Mesendoderm (in vitro differentiated cells): ENCODE measurements at regions not wholly inside any gene's neighbourhood (a gene's known extent, or its start where the extent isn't known, plus 50 kb on each side); places are given as distances from the start of the nearest gene placed in this dataset.

Experiments
- DNase-seq: peaks from one replicate; pipeline ENCODE4 v3.0.0; 2013
- H2AK5ac ChIP-seq: 2 replicates; pipeline ENCODE4 v1.6.1; 2013; ENCODE audit warnings: low read length, inconsistent platforms
- H2BK120ac ChIP-seq: 2 replicates; pipeline ENCODE4 v1.6.1; 2013; ENCODE audit warnings: low read depth, mild to moderate bottlenecking, low read length, moderate library complexity, mixed read lengths
- H2BK15ac ChIP-seq: replicated peaks from 2 replicates; pipeline ENCODE4 v1.6.1; 2013; ENCODE audit warnings: low read depth, mild to moderate bottlenecking, moderate library complexity
- H2BK5ac ChIP-seq: 2 replicates; pipeline ENCODE4 v1.6.1; 2013; ENCODE audit warnings: low read length, inconsistent platforms
- H3K18ac ChIP-seq: 2 replicates; pipeline ENCODE4 v1.6.1; 2013; ENCODE audit warnings: mild to moderate bottlenecking, low read length, mixed read lengths
- H3K23ac ChIP-seq: one replicate; pipeline ENCODE4 v1.6.1; 2013; ENCODE audit warnings: low read length
- H3K27ac ChIP-seq: 2 replicates; pipeline ENCODE4 v1.5.1; 2013; ENCODE audit warnings: low read depth, mild to moderate bottlenecking, inconsistent platforms, low read length, moderate library complexity
- H3K27me3 ChIP-seq: 2 replicates; pipeline ENCODE4 v1.6.1; 2013; ENCODE audit warnings: low read length, control low read depth, mild to moderate bottlenecking, inconsistent platforms; ENCODE audit not compliant: insufficient read depth, poor library complexity
- H3K36me3 ChIP-seq: 2 replicates; pipeline ENCODE4 v1.6.1; 2013; ENCODE audit warnings: low read length, inconsistent platforms; ENCODE audit not compliant: control insufficient read depth, insufficient read depth
- H3K4ac ChIP-seq: one replicate; pipeline ENCODE4 v1.6.1; 2013; ENCODE audit warnings: low read depth, mild to moderate bottlenecking, low read length, moderate library complexity
- H3K4me1 ChIP-seq: 2 replicates; pipeline ENCODE4 v1.6.1; 2013; ENCODE audit warnings: low read depth, low read length, inconsistent platforms; ENCODE audit not compliant: control insufficient read depth
- H3K4me2 ChIP-seq: 2 replicates; pipeline ENCODE4 v1.6.1; 2013; ENCODE audit warnings: low read length
- H3K4me3 ChIP-seq: 2 replicates; pipeline ENCODE4 v1.5.1; 2013; ENCODE audit warnings: mild to moderate bottlenecking, low read length
- H3K56ac ChIP-seq: one replicate; pipeline ENCODE4 v1.6.1; 2013; ENCODE audit warnings: low read length
- H3K79me1 ChIP-seq: 2 replicates; pipeline ENCODE4 v1.6.1; 2013; ENCODE audit warnings: low read length, inconsistent platforms
- H3K79me2 ChIP-seq: 2 replicates; pipeline ENCODE4 v1.6.1; 2013; ENCODE audit warnings: mild to moderate bottlenecking, low read length; ENCODE audit not compliant: control insufficient read depth, insufficient read depth
- H3K9ac ChIP-seq: 2 replicates; pipeline ENCODE4 v1.6.1; 2013; ENCODE audit warnings: low read length, inconsistent platforms
- H4K5ac ChIP-seq: one replicate; pipeline ENCODE4 v1.6.1; 2013; ENCODE audit warnings: low read length
- H4K8ac ChIP-seq: one replicate; pipeline ENCODE4 v1.6.1; 2013; ENCODE audit warnings: low read depth, mild to moderate bottlenecking, control low read depth, low read length, moderate library complexity
- WGBS: extraction: QIAGEN DNeasy Blood & Tissue Kit; methylation state at CpG from one replicate; pipeline ENCODE4 v1.1.7; 2013; ENCODE audit warnings: low lambda C conversion rate, missing lambda C conversion rate; ENCODE audit not compliant: insufficient coverage; ENCODE audit errors: extremely low coverage; 5-methylcytosine and 5-hydroxymethylcytosine counted together

- Histone ChIP-seq H2BK5ac (no peak overlapping the region), H3K56ac (no peak overlapping the region), H3K9ac (no peak overlapping the region), H3K23ac (no peak overlapping the region), H3K79me2 (no peaks in the 10 kb centered on the region), H3K4me1 (no peaks in the 10 kb centered on the region), H4K8ac (no peak overlapping the region), H3K4me2 (no peak overlapping the region), H3K79me1 (no peaks in the 10 kb centered on the region), H4K5ac (no peak overlapping the region), H2BK15ac (no peak overlapping the region), H3K27ac (no peak overlapping the region), H3K27me3 (no peaks in the 10 kb centered on the region), H3K4me3 (no peak overlapping the region), H3K36me3 (no peaks in the 10 kb centered on the region), H3K18ac (no peak overlapping the region), H2BK120ac (no peak overlapping the region), H3K4ac (no peak overlapping the region), H2AK5ac (no peak overlapping the region)
- no CpG with 5 or more reads among the region's 4 CpGs for WGBS
- no peak for DNase-seq
These were observed 539.1 kb downstream of the TFAP2A start for GRCh38 chr6:9875605-9876353.

- Histone ChIP-seq H3K79me2 (no peaks in the 10 kb centered on the region), H4K5ac (no peak overlapping the region), H2BK15ac (no peak overlapping the region), H3K4me3 (no peak overlapping the region), H3K18ac (no peak overlapping the region), H3K79me1 (no peaks in the 10 kb centered on the region), H3K27me3 (no peaks in the 10 kb centered on the region), H2BK120ac (no peak overlapping the region), H3K36me3 (no peaks in the 10 kb centered on the region), H3K4ac (no peak overlapping the region), H3K9ac (no peak overlapping the region), H3K56ac (no peak overlapping the region), H3K27ac (no peak overlapping the region), H4K8ac (no peak overlapping the region), H3K4me2 (no peak overlapping the region), H3K4me1 (no peaks in the 10 kb centered on the region), H3K23ac (no peak overlapping the region), H2AK5ac (no peak overlapping the region), H2BK5ac (no peak overlapping the region)
- WGBS, result no CpG with 5 or more reads among the region's 2 CpGs
- DNase-seq, result peak; percentile 20
These were observed 552.2 kb downstream of the TFAP2A start for GRCh38 chr6:9862603-9863167.

GRCh38 chr6:9851541-9852380, 563.1 kb downstream of the TFAP2A start:
- DNase-seq, result peak; percentile 92

GRCh38 chr6:9851006-9851405, 563.9 kb downstream of the TFAP2A start:
- H3K36me3 ChIP-seq, result no peaks in the 10 kb centered on the region
- H3K27ac ChIP-seq, result no peak overlapping the region
- H3K4me2 ChIP-seq, result no peak overlapping the region
- H2BK15ac ChIP-seq, result no peak overlapping the region
- no peak overlapping the region for H3K9ac ChIP-seq
- H3K4me3 ChIP-seq, result no peak overlapping the region
- H2BK5ac ChIP-seq, result no peak overlapping the region
- H4K8ac ChIP-seq, result no peak overlapping the region
- H3K27me3 ChIP-seq, result no peaks in the 10 kb centered on the region
- H3K4me1 ChIP-seq, result no peaks in the 10 kb centered on the region
- no peak overlapping the region for H4K5ac ChIP-seq
- H2AK5ac ChIP-seq, result no peak overlapping the region
- no peak overlapping the region for H3K23ac ChIP-seq
- peak overlapping the region; percentile 9 for H3K4ac ChIP-seq
- no peak overlapping the region for H2BK120ac ChIP-seq
- H3K18ac ChIP-seq, result no peak overlapping the region
- no peaks in the 10 kb centered on the region for H3K79me2 ChIP-seq
- no peaks in the 10 kb centered on the region for H3K79me1 ChIP-seq
- DNase-seq, result no peak
- H3K56ac ChIP-seq, result no peak overlapping the region
- WGBS, result no CpG with 5 or more reads among the region's 2 CpGs

More at GRCh38 chr6:9851541-9852380, 563.1 kb downstream of the TFAP2A start:
- no peaks in the 10 kb centered on the region for H3K36me3 ChIP-seq
- no peak overlapping the region for H2BK120ac ChIP-seq
- no peak overlapping the region for H2AK5ac ChIP-seq
- no peak overlapping the region for H4K5ac ChIP-seq
- H2BK5ac ChIP-seq, result no peak overlapping the region
- no peak overlapping the region for H3K56ac ChIP-seq
- WGBS, result no CpG with 5 or more reads among the region's 9 CpGs
- H3K27me3 ChIP-seq, result no peaks in the 10 kb centered on the region
- no peaks in the 10 kb centered on the region for H3K79me1 ChIP-seq
- H2BK15ac ChIP-seq, result no peak overlapping the region
- H3K9ac ChIP-seq, result no peak overlapping the region
- H3K18ac ChIP-seq, result no peak overlapping the region
- no peaks in the 10 kb centered on the region for H3K4me1 ChIP-seq
- H3K4me3 ChIP-seq, result no peak overlapping the region
- no peak overlapping the region for H3K4me2 ChIP-seq
- no peak overlapping the region for H4K8ac ChIP-seq
- H3K23ac ChIP-seq, result no peak overlapping the region
- H3K27ac ChIP-seq, result no peak overlapping the region
- no peaks in the 10 kb centered on the region for H3K79me2 ChIP-seq
- H3K4ac ChIP-seq, result peak overlapping the region; percentile 9

GRCh38 chr6:9848094-9848493, 566.8 kb downstream of the TFAP2A start:
- Histone ChIP-seq H3K56ac (no peak overlapping the region), H3K4me3 (no peak overlapping the region), H3K79me2 (no peaks in the 10 kb centered on the region), H2BK5ac (no peak overlapping the region), H2AK5ac (no peak overlapping the region), H2BK120ac (no peak overlapping the region), H3K4me1 (no peaks in the 10 kb centered on the region), H2BK15ac (no peak overlapping the region), H3K36me3 (no peaks in the 10 kb centered on the region), H3K4ac (no peak overlapping the region), H4K8ac (no peak overlapping the region), H4K5ac (no peak overlapping the region), H3K27ac (no peak overlapping the region), H3K18ac (no peak overlapping the region), H3K79me1 (no peaks in the 10 kb centered on the region), H3K4me2 (no peak overlapping the region), H3K23ac (no peak overlapping the region), H3K27me3 (no peaks in the 10 kb centered on the region), H3K9ac (no peak overlapping the region)
- no peak for DNase-seq
- no CpG with 5 or more reads among the region's 1 CpG for whole genome bisulfite sequencing
